Fibroblast of peridontal ligament (primary cell): ENCODE measurements at regions not wholly inside any gene's neighbourhood (a gene's known extent, or its start where the extent isn't known, plus 50 kb on each side); places are given as distances from the start of the nearest gene placed in this dataset.

Experiments used
- DNase-seq: peaks from one replicate; pipeline ENCODE4 v3.0.0-alpha.2; 2010; ENCODE audit errors: extremely low read depth

GRCh38 chr16:80489173-80489572, 51.6 kb upstream of the DYNLRB2 start:
- no peak for DNase-seq

- no peak for DNase-seq
Observed at GRCh38 chr16:80488167-80488566, 52.6 kb upstream of the DYNLRB2 start.

GRCh38 chr16:80480664-80481063, 60.1 kb upstream of the DYNLRB2 start:
- no peak for DNase-seq

DNA sequence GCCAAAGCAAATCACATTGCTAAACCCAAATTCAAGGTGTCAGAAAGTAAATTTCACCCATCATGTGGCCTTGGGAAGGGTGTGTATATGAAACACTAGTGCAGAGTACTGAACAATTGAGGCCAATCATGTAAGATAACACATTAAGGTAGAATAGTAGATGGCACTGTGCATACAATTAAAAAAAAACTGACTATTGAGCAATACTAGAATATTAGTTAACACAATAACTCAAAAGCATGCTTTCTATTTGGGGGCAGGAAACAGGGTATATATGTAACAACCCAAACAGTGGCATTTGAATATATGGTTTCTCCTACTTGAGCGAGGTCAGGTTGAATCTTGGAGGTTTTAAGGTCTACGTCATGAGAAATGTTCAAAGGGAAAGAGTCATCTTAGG, 63.0 kb upstream of the DYNLRB2 start:
- no peak for DNase-seq

GRCh38 chr16:80468029-80468428, 72.8 kb upstream of the DYNLRB2 start:
- DNase-seq, result no peak

- DNase-seq, result peak; percentile 63
Observed at GRCh38 chr16:80466024-80466987, 74.5 kb upstream of the DYNLRB2 start.

DNA sequence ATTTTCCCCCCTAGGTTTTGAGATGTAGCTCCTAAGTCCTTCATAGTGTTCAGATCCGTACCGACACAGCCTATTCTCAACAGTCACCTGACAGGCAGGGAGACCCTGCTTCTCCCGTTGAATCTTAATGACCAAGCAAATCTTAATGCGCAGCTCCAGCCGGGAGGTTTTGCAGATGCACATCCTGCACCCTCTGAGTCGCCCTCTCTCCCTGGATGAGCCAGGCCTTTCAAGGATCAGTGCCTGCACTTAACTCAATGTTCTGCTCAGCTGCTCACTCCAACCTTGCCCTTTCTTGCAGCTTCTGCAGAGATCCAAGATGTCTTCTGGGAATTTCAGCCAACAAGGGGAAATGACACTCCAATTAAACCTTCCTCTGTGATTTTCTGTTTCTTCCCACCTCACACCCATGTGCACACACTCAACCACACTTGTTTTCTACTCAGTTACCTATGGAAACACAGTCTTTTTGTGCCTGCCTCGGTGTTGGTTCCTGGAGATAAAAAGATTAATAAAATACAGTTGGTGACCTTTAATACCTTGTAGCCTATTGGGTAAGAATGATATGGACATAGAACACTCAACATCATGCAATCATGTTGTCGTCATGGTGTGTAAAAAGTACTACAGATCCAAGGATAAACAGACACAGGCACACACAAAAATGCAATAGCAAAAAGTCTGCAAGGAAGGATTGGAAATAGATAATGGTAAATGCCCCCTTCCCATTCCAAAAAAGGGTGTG, 76.9 kb upstream of the DYNLRB2 start:
- no peak for DNase-seq

- no peak for DNase-seq
Observed at GRCh38 chr16:80463326-80463725, 77.5 kb upstream of the DYNLRB2 start.

DNA sequence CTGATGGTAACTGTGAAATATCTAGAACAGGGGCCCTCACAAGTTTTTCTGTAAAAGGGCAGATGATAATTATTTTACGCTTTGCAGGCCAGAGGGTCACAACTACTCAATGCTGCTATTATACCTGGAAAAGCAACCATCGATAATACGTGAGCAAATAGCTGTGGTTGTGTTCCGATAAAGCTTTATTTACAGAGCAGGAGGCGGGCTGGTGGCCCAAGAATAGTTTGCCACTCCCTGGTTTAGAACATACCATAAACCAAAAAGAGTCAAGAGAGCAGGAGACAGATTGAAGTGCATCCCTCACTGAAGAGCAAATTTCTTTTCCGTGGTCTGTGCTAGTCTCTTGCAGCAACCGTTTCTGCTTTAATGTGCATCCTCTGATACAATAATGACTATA, 77.9 kb upstream of the DYNLRB2 start:
- no peak for DNase-seq

- no peak for DNase-seq
Observed at GRCh38 chr16:80460988-80461387, 79.8 kb upstream of the DYNLRB2 start.

GRCh38 chr16:80459966-80460365, 80.8 kb upstream of the DYNLRB2 start:
- no peak for DNase-seq

DNA sequence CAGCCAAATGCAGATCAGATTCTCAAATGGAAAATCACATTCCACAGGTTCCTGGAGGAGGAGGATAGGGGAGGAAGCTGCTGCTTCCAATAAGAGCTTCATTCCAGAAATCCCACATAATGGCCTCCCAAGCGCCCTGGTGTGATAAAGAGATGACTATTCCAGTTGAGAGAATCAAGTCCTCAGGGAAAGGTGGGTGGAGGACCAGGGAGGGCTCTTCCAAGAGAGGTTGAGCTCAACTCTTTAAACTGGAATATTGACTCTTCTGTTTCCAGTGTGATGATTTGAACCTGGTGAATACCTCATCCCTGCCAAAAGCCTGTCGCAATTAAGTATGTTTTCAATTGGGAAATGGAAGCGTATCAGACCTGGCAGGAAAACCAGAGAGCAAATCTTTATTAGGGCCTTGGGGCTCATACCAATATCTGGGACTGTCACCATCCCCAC, 81.4 kb upstream of the DYNLRB2 start:
- peak; percentile 1 for DNase-seq

- no peak for DNase-seq
Observed at GRCh38 chr16:80457871-80458270, 82.9 kb upstream of the DYNLRB2 start.

- DNase-seq, result no peak
Observed at GRCh38 chr16:80454802-80455201, 86.0 kb upstream of the DYNLRB2 start.

DNA sequence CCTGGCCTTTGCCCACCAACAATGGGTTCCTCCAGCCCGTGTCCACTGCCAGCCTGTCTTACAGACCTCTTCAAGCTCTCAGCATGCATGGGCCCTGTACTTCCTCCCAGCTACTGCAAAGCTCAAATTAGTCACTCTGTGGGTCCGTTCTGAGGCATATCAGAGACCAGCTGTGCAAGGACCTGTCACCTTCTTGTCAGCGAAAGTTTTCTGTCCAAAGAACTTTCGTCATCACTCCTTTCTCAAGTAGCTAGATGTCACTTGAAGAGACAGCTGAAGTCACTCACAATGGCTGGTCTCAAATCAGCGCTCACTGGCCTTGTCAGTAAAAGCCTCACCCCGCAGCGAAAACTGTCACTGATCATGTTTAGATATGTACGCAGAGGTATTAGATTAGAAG, 91.4 kb upstream of the DYNLRB2 start:
- no peak for DNase-seq

GRCh38 chr16:80447241-80447640, 93.6 kb upstream of the DYNLRB2 start:
- DNase-seq, result no peak

GRCh38 chr16:80442779-80443178, 98.0 kb upstream of the DYNLRB2 start:
- no peak for DNase-seq

DNA sequence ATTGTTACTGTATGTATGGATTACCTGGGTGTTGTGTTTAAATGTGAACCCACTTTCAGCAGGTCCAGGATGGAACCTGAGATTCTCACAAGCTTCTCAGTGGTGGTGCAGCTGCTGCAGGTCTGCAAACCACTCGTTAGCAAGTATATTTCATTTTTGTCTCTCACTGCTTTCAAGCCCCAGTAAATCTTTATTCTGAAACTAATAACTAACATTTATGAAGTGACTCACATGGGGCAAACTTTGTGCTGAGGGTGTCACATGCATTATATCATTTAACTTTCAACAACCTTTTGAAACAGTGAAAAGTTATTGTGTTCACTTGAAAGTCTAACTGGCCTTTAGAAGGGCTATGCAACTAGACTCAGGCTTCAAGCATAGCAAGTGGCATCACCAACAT, 98.9 kb upstream of the DYNLRB2 start:
- DNase-seq, result no peak

DNA sequence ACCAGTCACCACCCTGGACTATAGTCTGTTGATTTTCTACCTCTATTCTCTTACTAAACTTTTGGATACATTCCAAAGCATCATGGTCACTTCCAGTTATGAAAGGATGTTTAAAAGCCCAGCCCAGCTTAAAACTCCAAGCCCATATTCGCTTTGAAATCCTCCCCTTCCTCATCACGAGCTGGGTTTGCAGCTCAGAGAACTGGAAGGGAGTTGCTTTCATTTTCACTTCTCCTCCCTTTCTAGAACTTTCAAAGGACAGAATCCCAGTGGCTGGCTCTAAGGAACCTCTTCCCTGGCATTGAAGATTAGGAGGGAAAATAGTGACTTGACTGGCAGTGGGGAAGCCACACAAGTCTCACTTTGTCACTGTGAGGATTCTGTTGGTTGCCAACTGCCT, 100.1 kb upstream of the DYNLRB2 start:
- peak; percentile 1 for DNase-seq

DNA sequence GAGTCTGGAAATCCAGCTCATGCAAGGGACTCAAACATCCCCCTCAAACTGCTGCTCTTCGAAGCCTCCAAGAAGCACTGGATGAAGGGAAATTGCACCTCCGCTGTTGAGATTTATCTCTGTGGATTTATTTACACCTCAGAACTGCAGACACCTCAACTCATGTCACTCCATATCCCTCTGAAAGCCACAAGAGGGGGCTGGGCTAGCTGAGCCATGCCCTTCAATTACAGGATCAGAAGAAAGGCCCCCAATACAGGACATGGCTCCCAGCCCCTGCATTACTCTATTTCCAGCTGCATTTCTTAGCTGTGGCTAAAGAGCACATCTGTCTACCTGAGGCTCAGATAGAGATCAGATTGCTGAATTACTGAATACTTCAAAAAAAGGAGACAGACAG, 103.1 kb upstream of the DYNLRB2 start:
- DNase-seq, result no peak

GRCh38 chr16:80436510-80436909, 104.3 kb upstream of the DYNLRB2 start:
- DNase-seq, result no peak

DNA sequence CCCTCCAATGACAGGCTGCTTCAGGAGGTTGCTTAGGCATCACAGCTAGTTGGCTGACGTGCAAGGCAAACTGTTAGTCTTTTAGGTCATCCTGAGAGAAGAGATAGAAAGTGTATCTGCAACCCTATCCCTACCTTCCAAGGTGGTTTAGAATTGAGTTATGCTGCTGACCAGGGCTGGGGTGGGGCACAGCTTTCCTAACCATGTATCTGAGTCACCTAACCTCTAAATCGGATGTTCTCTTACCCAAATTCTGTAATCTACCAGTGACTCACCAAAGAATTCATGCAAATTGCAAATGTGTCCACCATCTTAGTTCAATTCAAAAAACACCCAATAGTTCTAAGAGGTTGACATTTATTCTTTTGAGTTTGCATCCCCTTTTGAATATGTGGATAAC, 107.2 kb upstream of the DYNLRB2 start:
- DNase-seq, result no peak

DNA sequence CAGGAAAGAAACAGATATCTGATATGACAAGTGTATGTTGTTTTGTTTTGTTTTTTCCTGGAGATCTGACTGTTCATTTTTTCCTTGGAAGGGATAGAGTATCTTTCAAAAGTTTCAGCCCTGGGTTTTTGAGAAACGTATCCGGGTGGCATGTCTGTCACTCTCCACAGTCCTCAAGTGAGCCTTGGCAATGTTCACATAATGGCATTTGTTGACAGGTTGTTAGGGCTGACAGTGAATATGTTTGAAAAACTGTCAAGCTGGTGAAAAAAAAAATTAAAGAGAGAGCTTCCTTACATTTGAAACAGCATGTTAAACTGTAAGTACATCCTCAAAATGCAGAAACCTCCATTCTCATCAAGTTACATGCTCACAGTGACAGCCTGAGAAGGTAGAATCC, 113.0 kb upstream of the DYNLRB2 start:
- DNase-seq, result no peak
